Neutrophil (primary cell): ENCODE measurements at regions not wholly inside any gene's neighbourhood (a gene's known extent, or its start where the extent isn't known, plus 50 kb on each side); places are given as distances from the start of the nearest gene placed in this dataset.

ENCODE experiments used
- H3K27ac ChIP-seq: fragments of 200-600 bp; sonication (generic); 2 replicates; pipeline ENCODE4 v1.5.1; 2016; ENCODE audit warnings: mild to moderate bottlenecking, moderate library complexity
- H3K27me3 ChIP-seq: fragments of 200-600 bp; sonication (generic); 2 replicates; pipeline ENCODE4 v1.6.0; 2016; ENCODE audit warnings: mild to moderate bottlenecking
- H3K36me3 ChIP-seq: fragments of 200-600 bp; sonication (generic); 2 replicates; pipeline ENCODE4 v1.5.1; 2017
- H3K4me1 ChIP-seq, 2 experiments: fragments of 200-600 bp in 1 of 2; sonication (generic) in 1 of 2; 1 replicate in 1 of 2; 2 replicates in 1 of 2; pipeline versions ENCODE4 v1.5.1 to v1.6.1; 2013 to 2016; ENCODE audit warnings: low read depth in 1 of 2, low read length in 1 of 2, mild to moderate bottlenecking in 1 of 2, moderate library complexity in 1 of 2; ENCODE audit not compliant: control insufficient read depth in 1 of 2, insufficient read depth in 1 of 2
- H3K4me3 ChIP-seq, 2 experiments: fragments of 200-600 bp in 1 of 2; sonication (generic) in 1 of 2; 1 replicate in 1 of 2; 2 replicates in 1 of 2; pipeline ENCODE4 v1.5.1; 2013 to 2016; ENCODE audit warnings: low read depth in 1 of 2, low read length in 1 of 2, mild to moderate bottlenecking in 1 of 2, moderate library complexity in 1 of 2
- H3K9me3 ChIP-seq: fragments of 200-600 bp; sonication (generic); 2 replicates; pipeline ENCODE4 v1.5.1; 2016
- TF ChIP-seq, protein P1 (sequence below): fragments of 200-600 bp; sonication (generic); IDR thresholded peaks from 2 replicates; pipeline ENCODE4 v1.5.1; 2016; ENCODE audit warnings: antibody characterized with exemption

DNA sequence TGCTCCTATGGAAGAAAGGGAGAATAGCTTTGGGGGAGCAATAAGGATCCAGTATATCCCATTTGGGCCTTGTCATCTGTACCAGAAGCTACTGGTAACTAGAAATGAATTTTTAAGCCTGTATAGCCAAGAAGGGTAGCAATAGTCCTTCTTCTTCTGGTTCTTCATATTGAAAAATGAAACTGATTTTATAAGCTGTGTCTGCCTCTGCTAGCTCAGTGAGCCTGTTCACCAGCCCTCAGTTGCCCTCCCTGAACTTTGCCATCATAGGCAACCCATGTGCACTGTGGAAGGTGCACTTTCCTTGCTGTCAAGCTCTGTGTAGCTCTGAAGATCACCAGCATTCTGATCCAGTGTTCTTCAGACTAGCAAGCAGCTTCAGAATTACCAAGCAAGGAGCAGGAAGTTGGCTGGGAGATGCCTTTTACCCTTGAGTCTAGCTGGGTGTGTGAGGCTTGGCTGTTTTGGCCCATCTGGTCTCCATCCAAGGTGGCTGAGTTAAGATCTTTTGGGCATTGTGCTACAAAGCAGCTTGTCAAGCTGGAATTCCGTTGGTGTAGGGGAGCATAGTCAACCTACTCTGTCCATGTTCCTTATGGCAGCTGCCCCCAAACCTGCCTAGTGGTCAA is 55.8 kb upstream of the MGAT5 start:
- Histone ChIP-seq H3K27me3 (no peaks in the 10 kb centered on the region), H3K36me3 (no peaks in the 10 kb centered on the region), H3K27ac (peak overlapping the region; percentile 24), H3K4me1 (peaks cover 5 to 24% of the 10 kb centered on the region in 2 experiments), H3K9me3 (no peaks in the 10 kb centered on the region), H3K4me3 (no peak overlapping the region)
- TF ChIP-seq, protein P1, sequence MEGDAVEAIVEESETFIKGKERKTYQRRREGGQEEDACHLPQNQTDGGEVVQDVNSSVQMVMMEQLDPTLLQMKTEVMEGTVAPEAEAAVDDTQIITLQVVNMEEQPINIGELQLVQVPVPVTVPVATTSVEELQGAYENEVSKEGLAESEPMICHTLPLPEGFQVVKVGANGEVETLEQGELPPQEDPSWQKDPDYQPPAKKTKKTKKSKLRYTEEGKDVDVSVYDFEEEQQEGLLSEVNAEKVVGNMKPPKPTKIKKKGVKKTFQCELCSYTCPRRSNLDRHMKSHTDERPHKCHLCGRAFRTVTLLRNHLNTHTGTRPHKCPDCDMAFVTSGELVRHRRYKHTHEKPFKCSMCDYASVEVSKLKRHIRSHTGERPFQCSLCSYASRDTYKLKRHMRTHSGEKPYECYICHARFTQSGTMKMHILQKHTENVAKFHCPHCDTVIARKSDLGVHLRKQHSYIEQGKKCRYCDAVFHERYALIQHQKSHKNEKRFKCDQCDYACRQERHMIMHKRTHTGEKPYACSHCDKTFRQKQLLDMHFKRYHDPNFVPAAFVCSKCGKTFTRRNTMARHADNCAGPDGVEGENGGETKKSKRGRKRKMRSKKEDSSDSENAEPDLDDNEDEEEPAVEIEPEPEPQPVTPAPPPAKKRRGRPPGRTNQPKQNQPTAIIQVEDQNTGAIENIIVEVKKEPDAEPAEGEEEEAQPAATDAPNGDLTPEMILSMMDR = no peak

DNA sequence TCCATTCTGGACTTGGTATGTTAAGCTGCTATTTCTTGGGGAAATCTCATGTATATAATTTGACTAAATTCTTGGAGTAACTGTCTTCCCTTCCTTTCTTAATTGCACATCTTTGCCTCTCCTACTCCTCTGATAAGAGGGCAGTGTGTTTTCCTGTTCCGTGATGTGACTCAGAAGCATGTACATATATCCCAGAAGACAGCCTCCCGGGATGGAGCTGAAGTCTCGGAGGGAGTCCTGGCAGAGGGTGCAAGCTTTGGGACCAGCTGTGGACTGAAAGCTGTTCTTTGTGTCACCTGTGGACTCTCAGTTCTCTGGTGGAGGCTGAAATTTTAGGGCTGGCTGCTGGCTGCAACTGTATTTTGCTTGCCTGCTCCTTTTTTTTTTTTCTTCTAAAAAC is 54.7 kb upstream of the MGAT5 start:
- peaks cover 5 to 24% of the 10 kb centered on the region in 2 experiments for H3K4me1 ChIP-seq
- H3K4me3 ChIP-seq = no peak overlapping the region
- H3K27ac ChIP-seq = no peak overlapping the region
- TF ChIP-seq, protein P1 = no peak
- H3K9me3 ChIP-seq = no peaks in the 10 kb centered on the region
- H3K27me3 ChIP-seq = no peaks in the 10 kb centered on the region
- no peaks in the 10 kb centered on the region for H3K36me3 ChIP-seq

DNA sequence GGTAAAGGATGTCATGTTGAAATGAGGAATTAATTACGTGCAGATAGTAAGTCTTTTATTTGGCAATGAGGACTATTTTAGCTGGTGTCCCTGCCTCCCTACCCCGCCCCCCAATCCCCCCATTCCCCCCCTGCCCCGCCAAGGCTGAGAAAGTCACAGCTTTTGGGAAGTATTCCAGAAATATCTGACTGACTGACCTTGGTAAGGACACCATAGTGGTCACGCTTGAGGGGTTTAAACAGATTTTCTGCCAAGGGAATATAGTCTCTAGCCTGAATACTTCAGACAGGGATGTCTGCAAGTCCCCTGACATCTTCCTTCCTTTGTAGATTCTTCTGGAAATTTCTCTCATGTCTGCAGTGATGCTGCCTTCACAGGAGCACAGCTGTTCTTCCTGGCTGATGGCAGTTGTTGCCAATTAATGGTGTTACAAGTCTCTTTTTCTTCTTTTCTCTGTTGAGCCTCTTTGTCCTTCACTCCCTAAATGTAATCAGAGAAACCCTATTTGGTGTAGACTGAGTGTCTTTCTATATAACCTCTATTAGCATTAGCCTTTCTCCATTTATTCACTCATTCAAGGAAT is 53.7 kb upstream of the MGAT5 start:
- H3K9me3 ChIP-seq = no peaks in the 10 kb centered on the region
- H3K4me3 ChIP-seq = no peak overlapping the region
- no peaks in the 10 kb centered on the region for H3K36me3 ChIP-seq
- H3K4me1 ChIP-seq = peaks cover 5 to 16% of the 10 kb centered on the region in 2 experiments
- no peak overlapping the region for H3K27ac ChIP-seq
- TF ChIP-seq, protein P1 = no peak
- H3K27me3 ChIP-seq = no peaks in the 10 kb centered on the region

DNA sequence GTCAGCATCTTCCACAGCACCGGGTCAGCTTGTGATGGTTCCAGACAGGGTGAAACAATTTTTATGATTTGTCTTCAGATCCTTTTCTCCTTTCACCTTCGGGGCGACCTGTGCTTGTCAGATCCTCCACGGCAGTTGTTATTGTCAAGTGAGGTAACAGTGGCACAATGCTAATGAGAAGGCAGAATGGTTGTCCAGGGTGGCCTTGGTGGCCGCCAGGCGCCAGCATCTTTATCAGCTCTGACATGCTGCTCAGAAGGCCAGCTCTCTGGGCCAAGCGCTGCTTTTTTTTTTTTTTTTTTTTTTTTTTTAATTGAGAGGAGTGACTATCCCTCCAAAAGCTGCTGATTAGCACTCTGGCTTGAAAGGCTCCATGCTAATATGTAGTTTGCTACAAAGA is 52.3 kb upstream of the MGAT5 start:
- TF ChIP-seq, protein P1 = no peak
- Histone ChIP-seq H3K4me1 (peaks cover 13 to 21% of the 10 kb centered on the region in 2 experiments), H3K27ac (no peak overlapping the region), H3K36me3 (no peaks in the 10 kb centered on the region), H3K9me3 (no peaks in the 10 kb centered on the region), H3K4me3 (no peak overlapping the region), H3K27me3 (no peaks in the 10 kb centered on the region)

DNA sequence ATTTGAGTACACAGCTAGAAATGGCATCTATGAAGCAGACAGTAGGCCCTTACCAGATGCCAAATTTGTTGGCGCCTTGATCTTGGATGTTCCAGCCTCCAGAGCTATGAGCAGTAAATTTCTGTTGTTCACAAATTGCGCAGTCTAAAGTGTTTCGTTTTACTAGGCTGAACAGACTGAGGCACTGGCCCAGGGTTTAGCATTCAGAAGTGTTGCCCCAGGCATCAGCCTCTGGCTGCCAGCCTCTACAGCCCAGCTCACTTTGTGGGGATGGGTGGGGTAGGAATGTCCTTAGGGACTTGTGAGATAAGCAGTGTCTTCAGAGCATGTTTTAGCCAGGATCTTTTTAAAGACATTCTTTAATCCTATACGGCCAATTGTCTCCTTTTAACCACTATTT is 51.5 kb upstream of the MGAT5 start:
- Histone ChIP-seq H3K9me3 (no peaks in the 10 kb centered on the region), H3K27me3 (no peaks in the 10 kb centered on the region), H3K27ac (no peak overlapping the region), H3K4me3 (no peak overlapping the region), H3K36me3 (no peaks in the 10 kb centered on the region), H3K4me1 (peaks cover 17 to 29% of the 10 kb centered on the region in 2 experiments)
- TF ChIP-seq, protein P1 = no peak
